K562 (cell line): ENCODE measurements at regions not wholly inside any gene's neighbourhood (a gene's known extent, or its start where the extent isn't known, plus 50 kb on each side); places are given as distances from the start of the nearest gene placed in this dataset.

Experiments
- ATAC-seq: fragments of 200-7000 bp; cut with Tn5 transposase; 3 replicates; pipeline ENCODE4 v1.9.1; 2020; ENCODE audit warnings: moderate library complexity
- BruUV-seq: library from RNA; stranded (reverse); fragments of 400-500 nt; replicated peaks from 2 replicates; lab custom pipeline; 2021; lab: Mats Ljungman, UMichigan
- CTCF ChIA-PET: fragments of 300-600 bp; formaldehyde crosslinking; extraction: SDS; loops from one replicate; lab custom pipeline; 2021; ENCODE audit warnings: low intra/inter-chr PET ratio; lab: Yijun Ruan, JAX
- POLR2A ChIA-PET: fragments of 300-600, 350-650 bp; sonication (Branson Sonifier 250); formaldehyde crosslinking; extraction: SDS; loops from one replicate; lab custom pipeline; 2021; ENCODE audit warnings: antibody characterized with exemption, inconsistent platforms; lab: Yijun Ruan, JAX
- DNase-seq, 4 experiments: peaks; one replicate each; pipeline versions ENCODE4 v3.0.0 to v3.0.0-alpha.2; 2011 to 2018; ENCODE audit warnings: low spot score in 3 of 4, mixed read lengths in 3 of 4; ENCODE audit errors: extremely low read depth in 1 of 4
- FAIRE-seq: peaks from 2 replicates; lab custom pipeline; 2011; peaks lifted over from hg19 to GRCh38; lab: Jason Lieb, UNC
- H2AFZ ChIP-seq: 2 replicates; pipeline ENCODE4 v1.6.0; 2011; ENCODE audit warnings: low read depth, low read length, control low read depth, inconsistent platforms
- H3K27ac ChIP-seq: fragments of 200-600 bp; 3 replicates; pipeline ENCODE4 v1.8.0; 2011; ENCODE audit warnings: low read depth, mild to moderate bottlenecking, control low read depth, inconsistent platforms, low read length, moderate library complexity, mixed read lengths; ENCODE audit errors: extremely low read depth
- H3K27me3 ChIP-seq, 2 experiments: fragments of 300-600 bp in 1 of 2; 2 replicates in 1 of 2; 3 replicates in 1 of 2; pipeline versions ENCODE4 v1.6.0 to v1.8.0; 2011; ENCODE audit warnings: inconsistent platforms in 2 of 2, low read length in 2 of 2, mild to moderate bottlenecking in 1 of 2, mixed read lengths in 1 of 2, moderate library complexity in 1 of 2; ENCODE audit not compliant: control insufficient read depth in 2 of 2, insufficient read depth in 2 of 2
- H3K36me3 ChIP-seq: fragments of 300-600 bp; 3 replicates; pipeline ENCODE4 v1.8.0; 2011; ENCODE audit warnings: mild to moderate bottlenecking, low read length, inconsistent platforms; ENCODE audit not compliant: control insufficient read depth, insufficient read depth
- H3K4me1 ChIP-seq, 2 experiments: fragments of 200-600 bp in 1 of 2; replicated peaks in 1 of 2; 2 replicates in 1 of 2; 3 replicates in 1 of 2; pipeline versions ENCODE4 v1.5.1 to v1.8.0; 2011; ENCODE audit warnings: inconsistent platforms in 2 of 2, low read length in 2 of 2, mild to moderate bottlenecking in 1 of 2, mixed read lengths in 1 of 2, moderate library complexity in 1 of 2; ENCODE audit not compliant: control insufficient read depth in 2 of 2, insufficient read depth in 2 of 2
- H3K4me2 ChIP-seq: 2 replicates; pipeline ENCODE4 v1.6.1; 2011; ENCODE audit warnings: low read length, control low read depth, inconsistent platforms, mixed read lengths; ENCODE audit not compliant: insufficient read depth
- H3K4me3 ChIP-seq: fragments of 200-600 bp; sonication (generic), shearing (Covaris generic); 2 replicates; pipeline ENCODE4 v1.5.1; 2016; ENCODE audit warnings: control low read depth, inconsistent platforms
- H3K79me2 ChIP-seq: fragments of 200-600 bp; 3 replicates; pipeline ENCODE4 v1.8.0; 2011; ENCODE audit warnings: low read length, inconsistent platforms; ENCODE audit not compliant: control insufficient read depth, insufficient read depth
- H3K9ac ChIP-seq, 2 experiments: 2 replicates each; pipeline versions ENCODE4 v1.6.0 to v1.6.1; 2011; ENCODE audit warnings: low read depth in 2 of 2, low read length in 2 of 2, control low read depth in 1 of 2, inconsistent platforms in 1 of 2, mild to moderate bottlenecking in 1 of 2, mixed read lengths in 1 of 2; ENCODE audit not compliant: insufficient read depth in 1 of 2
- H3K9me1 ChIP-seq: one replicate; pipeline ENCODE4 v1.6.0; 2011; ENCODE audit warnings: inconsistent platforms, mild to moderate bottlenecking, low read length, moderate library complexity; ENCODE audit not compliant: control insufficient read depth, insufficient read depth
- H3K9me3 ChIP-seq: replicated peaks from 2 replicates; pipeline ENCODE4 v1.5.1; 2011; ENCODE audit warnings: low read depth, low read length, inconsistent platforms; ENCODE audit not compliant: control insufficient read depth, insufficient read depth
- H4K20me1 ChIP-seq: replicated peaks from 2 replicates; pipeline ENCODE4 v1.6.1; 2011; ENCODE audit warnings: low read length, inconsistent platforms, mixed read lengths; ENCODE audit not compliant: control insufficient read depth, insufficient read depth
- CBX1 ChIP-seq: sonication (generic); IDR thresholded peaks from 2 replicates; pipeline ENCODE4 v1.6.1; 2016; ENCODE audit warnings: antibody characterized with exemption, low read depth, mild to moderate bottlenecking
- ELK1 ChIP-seq: sonication (generic); formaldehyde crosslinking; IDR thresholded peaks from 2 replicates; pipeline ENCODE4 v1.8.1; 2022; ENCODE audit warnings: missing genetic modification reagents
- EZH2 ChIP-seq: IDR thresholded peaks from 2 replicates; pipeline ENCODE4 v1.6.1; 2012; ENCODE audit warnings: low read depth, mild to moderate bottlenecking, inconsistent platforms, low read length, borderline replicate concordance
- JUND ChIP-seq, 2 experiments: IDR thresholded peaks; 2 replicates in 1 of 2; 3 replicates in 1 of 2; pipeline ENCODE4 v1.6.1; 2011; ENCODE audit warnings: borderline replicate concordance in 2 of 2, low read depth in 2 of 2, low read length in 2 of 2, improper control_type of control experiment in 1 of 2, missing biosample characterization in 1 of 2, missing genetic modification characterization in 1 of 2, missing genetic modification reagents in 1 of 2
- MBD1 ChIP-seq: fragments of 250-450 bp; sonication (Bioruptor Pico); IDR thresholded peaks from 2 replicates; pipeline ENCODE4 v1.8.0; 2022; ENCODE audit warnings: inconsistent platforms
- MEF2D ChIP-seq: conservative IDR thresholded peaks from 2 replicates; pipeline ENCODE4 v1.6.1; 2016; ENCODE audit warnings: low read depth, missing genetic modification characterization, missing compliant biosample characterization
- NCOR1 ChIP-seq: fragments of 450-650 bp; IDR thresholded peaks from 2 replicates; pipeline ENCODE4 v1.6.1; 2016; ENCODE audit warnings: mild to moderate bottlenecking, moderate library complexity
- PKNOX1 ChIP-seq: fragments of 450-650 bp; IDR thresholded peaks from 2 replicates; pipeline ENCODE4 v1.6.1; 2016
- RHOXF2B ChIP-seq: fragments of 250-450 bp; sonication (Bioruptor Pico); conservative IDR thresholded peaks from 2 replicates; pipeline ENCODE4 v1.5.1; 2021
- SP2 ChIP-seq: IDR thresholded peaks from 2 replicates; pipeline ENCODE4 v1.6.1; 2011; ENCODE audit warnings: mild to moderate bottlenecking, low read depth, low read length, moderate library complexity; ENCODE audit not compliant: poor library complexity, severe bottlenecking; ENCODE audit errors: extremely low read depth
- USF1 ChIP-seq: sonication (generic); formaldehyde crosslinking; IDR thresholded peaks from 2 replicates; pipeline ENCODE4 v1.9.0; 2022; ENCODE audit warnings: mild to moderate bottlenecking, missing genetic modification reagents
- ZNF239 ChIP-seq: fragments of 250-450 bp; sonication (Bioruptor Pico); IDR thresholded peaks from 2 replicates; pipeline ENCODE4 v1.4.0; 2020; ENCODE audit warnings: mild to moderate bottlenecking
- ZNF584 ChIP-seq: fragments of 200-800 bp; sonication (Bioruptor generic); IDR thresholded peaks from 2 replicates; pipeline ENCODE4 v1.6.1; 2016; ENCODE audit warnings: low read depth, mild to moderate bottlenecking, missing genetic modification characterization, missing compliant biosample characterization
- WGBS: fragments of 100-300 bp; shearing (Covaris generic); methylation state at CpG from one replicate; pipeline ENCODE4 v1.1.6; 2016; ENCODE audit warnings: low coverage, mixed read lengths; ENCODE audit not compliant: insufficient coverage; ENCODE audit errors: missing lambda C conversion rate; 5-methylcytosine and 5-hydroxymethylcytosine counted together
- in situ Hi-C: fragments of 300-500 bp; cut with MboI; formaldehyde crosslinking; loops from 4 replicates; pipeline ENCODE4 v1.15.0; 2018; ENCODE audit warnings: inconsistent platforms, mixed read lengths
- intact Hi-C: fragments of 100-400 bp; cut with micrococcal nuclease; formaldehyde crosslinking; loops from 2 replicates; pipeline ENCODE4 v1.14.2; 2022

- no peaks in the 10 kb centered on the region for H3K9me1 ChIP-seq
- DNase-seq = no peak
- no peak overlapping the region for H3K9ac ChIP-seq
- intact Hi-C loops = no loop called here
- ChIA-PET CTCF (no interaction called here), POLR2A (no interaction called here)
- H3K27me3 ChIP-seq = no peaks in the 10 kb centered on the region
- no peaks in the 10 kb centered on the region for H3K9me3 ChIP-seq
- no peaks in the 10 kb centered on the region for H3K4me1 ChIP-seq
- no peak for FAIRE-seq
- in situ Hi-C loops = no loop called here
- H3K36me3 ChIP-seq = no peaks in the 10 kb centered on the region
- H2AFZ ChIP-seq = no peak overlapping the region
- 0% methylated on average over 3 of the region's 3 CpGs for WGBS
- no peak overlapping the region for H3K4me2 ChIP-seq
- no TSS peak for BruUV-seq
- H3K4me3 ChIP-seq = no peak overlapping the region
- no peaks in the 10 kb centered on the region for H4K20me1 ChIP-seq
- no peak overlapping the region for H3K27ac ChIP-seq
- H3K79me2 ChIP-seq = no peaks in the 10 kb centered on the region
- ATAC-seq = no peak
- TF ChIP-seq ZNF584 (CRISPR knock-in tag) (no peak), MBD1 (CRISPR knock-in tag) (no peak), ZNF239 (CRISPR knock-in tag) (no peak), JUND (IDR thresholded peaks at IDR 0.05; ENCODE audit: borderline replicate concordance, low read depth, low read length) (no peak), JUND (tag; IDR thresholded peaks at IDR 0.05; ENCODE audit: borderline replicate concordance, low read depth, low read length) (no peak), RHOXF2B (CRISPR knock-in tag) (no peak), PKNOX1 (no peak), USF1 (CRISPR knock-in tag) (no peak), CBX1 (no peak), ELK1 (no peak), MEF2D (tag) (no peak), NCOR1 (no peak), EZH2 (no peak), SP2 (no peak)
Measured at GRCh38 chr13:78832461-78832860, 173.5 kb upstream of the OBI1 start.
